ENCODE measurements at regions not wholly inside any gene's neighbourhood (a gene's known extent, or its start where the extent isn't known, plus 50 kb on each side); places are given as distances from the start of the nearest gene placed in this dataset.

- POLR2A ChIA-PET (ENCODE audit: low non-redundant PET) = no interaction called here
- CTCF ChIA-PET = no interaction called here
- TF ChIP-seq, protein P1, sequence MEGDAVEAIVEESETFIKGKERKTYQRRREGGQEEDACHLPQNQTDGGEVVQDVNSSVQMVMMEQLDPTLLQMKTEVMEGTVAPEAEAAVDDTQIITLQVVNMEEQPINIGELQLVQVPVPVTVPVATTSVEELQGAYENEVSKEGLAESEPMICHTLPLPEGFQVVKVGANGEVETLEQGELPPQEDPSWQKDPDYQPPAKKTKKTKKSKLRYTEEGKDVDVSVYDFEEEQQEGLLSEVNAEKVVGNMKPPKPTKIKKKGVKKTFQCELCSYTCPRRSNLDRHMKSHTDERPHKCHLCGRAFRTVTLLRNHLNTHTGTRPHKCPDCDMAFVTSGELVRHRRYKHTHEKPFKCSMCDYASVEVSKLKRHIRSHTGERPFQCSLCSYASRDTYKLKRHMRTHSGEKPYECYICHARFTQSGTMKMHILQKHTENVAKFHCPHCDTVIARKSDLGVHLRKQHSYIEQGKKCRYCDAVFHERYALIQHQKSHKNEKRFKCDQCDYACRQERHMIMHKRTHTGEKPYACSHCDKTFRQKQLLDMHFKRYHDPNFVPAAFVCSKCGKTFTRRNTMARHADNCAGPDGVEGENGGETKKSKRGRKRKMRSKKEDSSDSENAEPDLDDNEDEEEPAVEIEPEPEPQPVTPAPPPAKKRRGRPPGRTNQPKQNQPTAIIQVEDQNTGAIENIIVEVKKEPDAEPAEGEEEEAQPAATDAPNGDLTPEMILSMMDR (conservative IDR thresholded peaks at IDR 0.05; ENCODE audit: low read depth) = no peak
- no peak overlapping the region for H3K27ac ChIP-seq
- DNase-seq (ENCODE audit: low spot score) = no peak
These were observed 82.9 kb upstream of the TRIO start for GRCh38 chr5:14060218-14060617.

GRCh38 chr5:14059810-14060209, 83.3 kb upstream of the TRIO start:
- ChIA-PET POLR2A (ENCODE audit: low non-redundant PET) (no interaction called here), CTCF (no interaction called here)
- TF ChIP-seq, protein P1 (conservative IDR thresholded peaks at IDR 0.05; ENCODE audit: low read depth) = no peak
- H3K27ac ChIP-seq = no peak overlapping the region
- no peak for DNase-seq (ENCODE audit: low spot score)

DNA sequence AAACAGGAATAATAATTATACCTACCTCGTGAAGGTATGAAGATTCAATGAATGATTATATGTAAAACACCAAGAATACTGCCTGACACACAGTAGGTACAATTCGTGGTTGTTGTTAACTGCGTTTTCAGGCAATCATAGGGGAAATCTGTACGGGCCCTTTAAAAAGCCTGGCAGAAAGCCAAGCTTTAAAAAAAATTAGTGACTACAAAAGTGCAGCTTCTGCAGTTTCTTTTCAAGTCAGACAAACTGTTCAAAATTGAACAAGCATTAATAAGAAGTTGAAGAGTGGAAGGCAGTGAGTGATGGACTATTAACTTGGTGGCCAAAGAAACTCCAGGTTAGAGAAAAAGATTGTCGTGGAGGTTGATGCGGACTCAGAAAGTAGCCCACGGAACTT, 85.9 kb upstream of the TRIO start:
- DNase-seq (ENCODE audit: low spot score) = no peak
- ChIA-PET POLR2A (ENCODE audit: low non-redundant PET) (no interaction called here), CTCF (no interaction called here)
- TF ChIP-seq, protein P1 (conservative IDR thresholded peaks at IDR 0.05; ENCODE audit: low read depth) = no peak
- no peak overlapping the region for H3K27ac ChIP-seq

DNA sequence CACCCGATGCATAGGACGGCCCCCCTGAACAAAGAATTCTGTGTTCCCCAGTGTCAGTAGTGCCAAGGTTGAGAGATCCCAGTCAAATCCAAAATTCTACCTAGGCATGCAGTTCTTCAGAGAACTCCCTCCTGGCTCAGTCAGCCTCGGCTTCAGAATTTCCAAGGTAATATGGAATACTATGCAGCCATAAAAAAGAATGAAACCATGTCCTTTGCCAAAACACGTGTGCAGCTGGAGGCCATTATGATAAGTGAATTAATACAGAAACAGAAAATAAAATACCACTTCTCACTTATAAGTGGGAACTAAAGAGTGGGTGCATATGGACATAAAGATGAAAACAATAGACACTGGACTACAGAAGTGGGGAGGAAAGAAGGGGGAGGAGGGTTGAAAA, 87.1 kb upstream of the TRIO start:
- CTCF ChIA-PET = no interaction called here
- DNase-seq (ENCODE audit: low spot score) = no peak
- H3K27ac ChIP-seq = no peak overlapping the region
- TF ChIP-seq, protein P1 (conservative IDR thresholded peaks at IDR 0.05; ENCODE audit: low read depth) = no peak
- POLR2A ChIA-PET (ENCODE audit: low non-redundant PET) = no interaction called here

DNA sequence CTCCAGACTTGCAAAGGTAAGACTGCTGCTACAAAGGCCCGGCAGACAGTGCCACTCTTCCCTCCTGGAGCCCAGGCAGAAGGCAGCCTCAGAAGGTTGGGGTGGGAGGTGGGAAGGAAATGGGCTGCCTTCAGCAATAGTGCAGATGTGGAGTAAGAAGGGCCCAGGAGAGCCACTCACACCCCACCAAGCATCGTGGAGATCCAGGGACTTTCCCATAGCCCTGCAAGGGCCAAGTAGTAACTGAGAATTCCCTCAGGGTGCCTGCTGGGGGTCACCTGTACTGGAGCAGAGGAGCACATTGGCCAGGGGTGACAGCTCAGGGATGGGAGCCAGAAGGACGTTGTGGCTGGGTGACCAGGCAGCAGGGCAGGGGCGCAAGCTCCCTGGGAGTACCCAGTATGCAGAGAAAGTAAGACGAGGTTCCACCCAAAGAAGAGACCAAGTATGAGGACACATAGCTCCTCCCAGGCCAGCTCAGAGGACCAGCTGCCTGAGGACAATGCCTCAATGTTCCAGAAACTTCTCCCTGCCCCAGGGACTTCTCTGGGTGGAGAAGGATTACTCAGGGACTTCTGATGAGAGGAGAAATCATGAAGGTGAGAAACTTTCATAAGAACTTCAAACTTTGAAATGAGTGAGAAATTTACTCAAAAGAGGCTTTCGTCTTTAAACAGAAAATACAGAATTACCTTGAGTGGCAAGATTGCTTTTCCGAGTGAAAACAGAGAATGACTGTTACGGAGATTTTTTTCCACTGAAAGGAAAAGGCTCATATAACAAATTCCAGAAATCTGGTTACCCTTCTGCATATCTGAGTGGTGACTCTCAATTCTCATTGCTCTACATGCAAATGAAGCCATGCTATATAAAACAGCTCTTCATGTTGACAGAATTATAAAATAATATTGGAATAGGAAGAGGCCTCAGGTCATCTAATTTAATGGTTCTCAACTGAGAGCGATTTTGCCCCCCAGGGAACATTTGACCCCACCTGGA, 87.9 kb upstream of the TRIO start:
- H3K27ac ChIP-seq = no peak overlapping the region
- TF ChIP-seq, protein P1 (conservative IDR thresholded peaks at IDR 0.05; ENCODE audit: low read depth) = no peak
- ChIA-PET CTCF (no interaction called here), POLR2A (ENCODE audit: low non-redundant PET) (no interaction called here)
- DNase-seq (ENCODE audit: low spot score) = no peak

DNA sequence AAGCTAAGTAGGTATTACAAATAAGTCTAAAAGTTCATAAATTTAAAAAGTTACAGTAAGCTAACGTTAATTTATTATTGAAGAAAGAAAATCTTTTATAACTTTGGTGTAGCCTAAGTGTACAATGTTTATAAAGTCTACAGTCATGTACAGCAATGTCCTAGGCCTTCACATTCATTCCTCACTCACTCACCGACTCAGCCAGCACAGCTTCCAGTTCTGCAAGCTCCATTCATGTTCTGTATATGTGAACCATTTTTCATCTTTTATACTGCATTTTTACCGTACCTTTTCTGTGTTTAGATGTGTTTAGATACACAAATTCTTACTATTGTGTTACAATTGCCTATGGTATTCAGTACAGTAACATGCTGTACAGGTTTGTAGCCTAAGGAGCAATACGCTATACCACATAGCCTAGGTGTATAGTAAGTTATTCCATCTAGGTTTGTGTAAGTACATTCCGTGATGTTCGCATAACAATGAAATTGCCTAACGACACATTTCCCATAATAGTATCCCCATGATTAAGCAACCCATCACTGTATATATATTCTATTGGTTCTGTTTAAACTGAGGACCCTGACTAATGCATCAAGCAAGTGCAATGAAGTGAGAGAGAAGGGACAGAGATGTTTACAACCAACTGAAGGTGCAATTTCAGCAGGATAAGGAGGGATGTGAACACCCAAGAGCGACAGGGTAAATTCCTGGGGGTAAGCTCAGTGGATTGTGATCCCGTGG, 88.9 kb upstream of the TRIO start:
- ChIA-PET CTCF (interaction anchor here (0.5 kb wide), 1 partner anchor 44 kb away, joined by 11 read pairs; no protein-coding TSS in a partner anchor), POLR2A (ENCODE audit: low non-redundant PET) (no interaction called here)
- TF ChIP-seq, protein P1 (conservative IDR thresholded peaks at IDR 0.05; ENCODE audit: low read depth) = no peak
- DNase-seq (ENCODE audit: low spot score) = no peak
- H3K27ac ChIP-seq = no peak overlapping the region
